Neutrophil (primary cell): ENCODE measurements at regions not wholly inside any gene's neighbourhood (a gene's known extent, or its start where the extent isn't known, plus 50 kb on each side); places are given as distances from the start of the nearest gene placed in this dataset.

Source experiments
- H3K27ac ChIP-seq: fragments of 200-600 bp; sonication (generic); 2 replicates; pipeline ENCODE4 v1.5.1; 2016; ENCODE audit warnings: mild to moderate bottlenecking, moderate library complexity
- H3K27me3 ChIP-seq: fragments of 200-600 bp; sonication (generic); 2 replicates; pipeline ENCODE4 v1.6.0; 2016; ENCODE audit warnings: mild to moderate bottlenecking
- H3K36me3 ChIP-seq: fragments of 200-600 bp; sonication (generic); 2 replicates; pipeline ENCODE4 v1.5.1; 2017
- H3K4me1 ChIP-seq, 2 experiments: fragments of 200-600 bp in 1 of 2; sonication (generic) in 1 of 2; 1 replicate in 1 of 2; 2 replicates in 1 of 2; pipeline versions ENCODE4 v1.5.1 to v1.6.1; 2013 to 2016; ENCODE audit warnings: low read depth in 1 of 2, low read length in 1 of 2, mild to moderate bottlenecking in 1 of 2, moderate library complexity in 1 of 2; ENCODE audit not compliant: control insufficient read depth in 1 of 2, insufficient read depth in 1 of 2
- H3K4me3 ChIP-seq, 2 experiments: fragments of 200-600 bp in 1 of 2; sonication (generic) in 1 of 2; 1 replicate in 1 of 2; 2 replicates in 1 of 2; pipeline ENCODE4 v1.5.1; 2013 to 2016; ENCODE audit warnings: low read depth in 1 of 2, low read length in 1 of 2, mild to moderate bottlenecking in 1 of 2, moderate library complexity in 1 of 2
- H3K9me3 ChIP-seq: fragments of 200-600 bp; sonication (generic); 2 replicates; pipeline ENCODE4 v1.5.1; 2016
- CTCF ChIP-seq: fragments of 200-600 bp; sonication (generic); IDR thresholded peaks from 2 replicates; pipeline ENCODE4 v1.5.1; 2016; ENCODE audit warnings: antibody characterized with exemption

GRCh38 chr10:28788252-28788651, 110.9 kb downstream of the BAMBI start:
- H3K4me3 ChIP-seq, result no peak overlapping the region
- H3K4me1 ChIP-seq, result no peaks in the 10 kb centered on the region
- peaks cover 6% of the 10 kb centered on the region for H3K27me3 ChIP-seq
- no peaks in the 10 kb centered on the region for H3K9me3 ChIP-seq
- no peaks in the 10 kb centered on the region for H3K36me3 ChIP-seq
- no peak for TF ChIP-seq CTCF
- no peak overlapping the region for H3K27ac ChIP-seq

- Histone ChIP-seq H3K27me3 (peaks cover 6% of the 10 kb centered on the region), H3K4me3 (no peak overlapping the region), H3K36me3 (no peaks in the 10 kb centered on the region), H3K9me3 (no peaks in the 10 kb centered on the region), H3K27ac (no peak overlapping the region), H3K4me1 (no peaks in the 10 kb centered on the region)
- TF ChIP-seq CTCF, result no peak
Observed at GRCh38 chr10:28788762-28789161, 111.4 kb downstream of the BAMBI start.

GRCh38 chr10:28790146-28790545, 112.8 kb downstream of the BAMBI start:
- no peak for TF ChIP-seq CTCF
- no peaks in the 10 kb centered on the region for H3K4me1 ChIP-seq
- H3K4me3 ChIP-seq, result no peak overlapping the region
- H3K27me3 ChIP-seq, result peaks cover 6% of the 10 kb centered on the region
- H3K27ac ChIP-seq, result no peak overlapping the region
- H3K9me3 ChIP-seq, result no peaks in the 10 kb centered on the region
- H3K36me3 ChIP-seq, result no peaks in the 10 kb centered on the region

GRCh38 chr10:28793482-28793881, 116.2 kb downstream of the BAMBI start:
- H3K9me3 ChIP-seq, result no peaks in the 10 kb centered on the region
- TF ChIP-seq CTCF, result no peak
- H3K4me1 ChIP-seq, result no peaks in the 10 kb centered on the region
- no peaks in the 10 kb centered on the region for H3K27me3 ChIP-seq
- no peaks in the 10 kb centered on the region for H3K36me3 ChIP-seq
- no peak overlapping the region for H3K27ac ChIP-seq
- H3K4me3 ChIP-seq, result no peak overlapping the region

- Histone ChIP-seq H3K27ac (no peak overlapping the region), H3K4me3 (no peak overlapping the region), H3K27me3 (no peaks in the 10 kb centered on the region), H3K36me3 (no peaks in the 10 kb centered on the region), H3K4me1 (no peaks in the 10 kb centered on the region), H3K9me3 (no peaks in the 10 kb centered on the region)
- TF ChIP-seq CTCF, result no peak
Observed at GRCh38 chr10:28794986-28795385, 117.7 kb downstream of the BAMBI start.
